HG03571 (cell line): ENCODE measurements at regions not wholly inside any gene's neighbourhood (a gene's known extent, or its start where the extent isn't known, plus 50 kb on each side); places are given as distances from the start of the nearest gene placed in this dataset.

Experiments used
- ATAC-seq: cut with Tn5 transposase; IDR thresholded peaks from one replicate; pipeline ENCODE4 v1.9.1; 2021; ENCODE audit not compliant: unreplicated experiment

DNA sequence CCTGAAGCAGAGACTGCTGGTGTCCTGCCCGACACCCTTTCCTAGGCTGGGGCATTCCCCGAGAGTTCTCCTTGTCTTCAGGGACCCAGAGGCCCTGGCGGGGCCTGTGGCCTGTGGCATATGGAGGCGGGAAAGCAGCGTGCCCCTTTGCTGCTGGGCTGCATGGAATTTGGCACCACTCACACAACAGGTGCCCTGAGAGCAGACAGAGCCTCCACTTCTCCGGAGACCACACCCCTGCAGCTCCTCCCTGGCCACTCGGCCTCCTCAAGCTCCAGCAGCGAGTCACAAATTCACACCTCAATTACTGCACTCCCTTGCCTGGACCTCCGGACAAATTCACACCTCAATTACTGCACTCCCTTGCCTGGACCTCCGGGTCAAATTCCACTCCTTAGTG, 1375.2 kb downstream of the TBC1D22A start:
- ATAC-seq, result no peak

GRCh38 chr22:48135592-48135991, 1373.1 kb downstream of the TBC1D22A start:
- no peak for ATAC-seq

DNA sequence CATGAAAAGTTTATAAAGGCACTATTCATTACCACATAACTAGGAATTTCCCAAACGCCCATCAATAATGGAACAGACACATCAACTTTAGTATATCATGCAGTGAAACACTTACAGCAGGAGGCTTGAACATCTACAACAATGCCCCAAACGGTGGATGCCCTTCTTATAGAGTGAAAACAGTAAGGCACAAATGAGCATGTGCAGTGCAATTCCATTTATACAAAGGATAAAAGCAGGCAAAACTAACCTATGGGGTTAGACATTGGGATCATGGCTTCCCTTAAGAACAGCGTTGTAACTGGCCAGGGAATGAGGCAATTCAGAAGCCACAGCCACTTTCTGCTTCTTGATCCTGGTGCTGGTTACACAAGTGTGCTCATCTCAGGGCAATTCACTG, 1363.0 kb downstream of the TBC1D22A start:
- no peak for ATAC-seq

DNA sequence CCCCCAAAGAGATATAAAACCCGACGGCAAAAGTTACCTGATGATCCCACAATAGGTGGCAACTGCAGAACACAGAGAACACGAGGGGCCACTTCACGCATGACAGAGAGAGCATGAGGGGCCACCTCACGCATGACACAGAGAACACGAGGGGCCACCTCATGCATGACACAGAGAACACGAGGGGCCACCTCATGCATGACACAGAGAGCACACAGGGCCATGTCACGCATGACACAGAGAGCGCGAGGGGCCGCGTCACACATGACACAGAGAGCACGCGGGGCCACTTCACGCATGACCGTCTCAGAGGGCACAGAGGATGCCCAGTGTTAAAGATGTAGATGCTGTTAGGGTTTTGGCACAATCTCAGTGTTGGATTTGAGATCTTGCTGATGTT, 1359.5 kb downstream of the TBC1D22A start:
- no peak for ATAC-seq

- ATAC-seq, result no peak
These were observed 1356.2 kb downstream of the TBC1D22A start for GRCh38 chr22:48118654-48119053.

- ATAC-seq, result no peak
These were observed 1354.4 kb downstream of the TBC1D22A start for GRCh38 chr22:48116871-48117270.

DNA sequence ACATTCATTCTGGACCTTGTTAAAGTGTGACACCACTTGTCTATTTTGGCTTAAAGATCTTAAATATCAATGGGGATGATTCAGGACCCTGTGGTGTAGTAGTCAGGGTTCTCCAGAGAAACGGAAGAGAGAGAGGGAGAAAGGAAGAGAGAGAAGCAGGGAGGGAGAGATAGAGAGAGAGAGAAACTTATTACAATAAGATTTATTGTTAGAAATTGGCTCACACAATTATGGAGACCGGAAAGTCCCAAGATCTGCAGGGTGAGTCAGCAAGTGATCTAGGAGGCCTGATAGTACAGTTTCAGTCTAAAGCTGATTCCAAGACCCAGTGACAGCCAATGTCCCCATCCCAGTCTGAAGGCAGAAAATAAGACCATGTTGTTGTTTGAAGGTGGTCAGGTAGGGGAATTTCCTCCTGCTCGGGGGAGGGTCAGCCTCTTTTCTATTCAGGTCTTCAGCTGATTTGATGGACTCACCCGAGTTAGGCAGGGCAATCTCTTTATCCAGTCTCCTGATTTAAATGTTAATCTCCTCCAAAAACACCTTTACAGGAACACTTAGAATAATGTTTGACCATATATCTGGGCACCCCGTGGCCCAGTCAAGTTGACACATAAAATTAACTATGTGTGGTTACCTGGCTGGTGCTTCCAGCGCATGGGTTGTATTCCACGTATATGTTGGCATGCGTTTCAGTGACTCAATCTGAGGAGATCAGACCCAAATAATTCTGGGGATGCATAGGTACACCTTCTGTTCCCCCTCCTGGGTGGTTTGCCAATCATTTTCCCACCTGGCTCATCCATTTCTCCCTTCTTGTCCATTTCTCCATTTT, 1350.5 kb downstream of the TBC1D22A start:
- no peak for ATAC-seq

GRCh38 chr22:48106715-48107259, 1344.3 kb downstream of the TBC1D22A start:
- ATAC-seq, result no peak

DNA sequence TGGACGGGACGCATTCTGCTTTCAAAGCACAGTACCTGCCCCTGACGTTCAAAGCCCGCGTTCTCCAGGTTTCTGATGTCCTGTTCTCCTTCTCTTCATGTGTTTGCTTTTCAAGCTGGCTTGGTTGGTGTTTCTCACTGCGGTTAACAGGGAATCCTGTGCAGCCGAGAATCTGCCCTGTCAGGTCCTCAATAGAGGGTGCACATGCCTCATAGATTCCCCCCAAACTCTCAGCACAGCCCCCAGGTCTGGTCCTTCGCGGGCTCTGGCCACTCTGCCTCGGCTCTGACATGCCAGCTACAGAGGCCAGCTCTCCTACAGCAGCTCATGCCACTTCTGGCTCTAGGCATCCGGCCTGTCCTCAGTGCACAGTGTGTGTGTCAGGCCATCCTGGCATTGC, 1343.8 kb downstream of the TBC1D22A start:
- no peak for ATAC-seq

DNA sequence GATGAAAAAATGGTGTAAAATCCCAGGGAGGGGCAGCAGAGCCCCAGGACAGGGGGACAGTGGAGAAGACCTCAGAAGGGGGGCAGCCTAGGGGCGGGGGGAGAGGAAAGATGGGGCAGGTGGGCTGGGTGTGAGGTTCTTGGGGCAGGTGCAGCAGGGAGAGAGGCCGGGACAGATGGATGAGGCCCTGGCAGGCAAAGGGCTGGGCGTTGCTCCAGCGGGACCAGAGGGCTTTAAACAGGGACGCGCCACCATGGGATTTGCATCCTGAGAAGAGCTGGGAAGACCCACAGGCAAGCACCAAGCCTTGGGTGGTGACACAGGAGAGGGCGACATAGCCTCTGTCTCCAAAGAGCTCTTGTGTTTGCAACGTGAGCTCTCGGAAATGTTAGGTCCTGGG, 1342.8 kb downstream of the TBC1D22A start:
- ATAC-seq, result no peak

DNA sequence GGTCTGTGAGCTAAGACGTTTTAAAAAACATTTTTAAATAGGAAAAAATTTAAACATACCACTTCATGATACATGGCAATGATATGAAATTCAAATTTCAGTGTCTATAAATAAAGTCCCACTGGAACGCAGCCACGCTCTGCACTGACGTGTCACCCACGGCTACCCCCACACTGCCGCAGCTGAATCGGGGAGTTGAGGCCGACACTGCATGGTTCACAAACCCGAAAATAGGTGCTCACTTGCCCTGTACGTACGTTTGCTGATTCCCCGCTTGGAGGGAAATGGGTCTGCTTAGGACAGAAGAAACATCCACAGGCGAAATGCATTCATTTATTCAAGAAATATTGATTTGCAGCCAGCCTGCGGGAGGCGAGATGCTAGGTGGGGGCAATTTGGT, 1342.3 kb downstream of the TBC1D22A start:
- no peak for ATAC-seq

DNA sequence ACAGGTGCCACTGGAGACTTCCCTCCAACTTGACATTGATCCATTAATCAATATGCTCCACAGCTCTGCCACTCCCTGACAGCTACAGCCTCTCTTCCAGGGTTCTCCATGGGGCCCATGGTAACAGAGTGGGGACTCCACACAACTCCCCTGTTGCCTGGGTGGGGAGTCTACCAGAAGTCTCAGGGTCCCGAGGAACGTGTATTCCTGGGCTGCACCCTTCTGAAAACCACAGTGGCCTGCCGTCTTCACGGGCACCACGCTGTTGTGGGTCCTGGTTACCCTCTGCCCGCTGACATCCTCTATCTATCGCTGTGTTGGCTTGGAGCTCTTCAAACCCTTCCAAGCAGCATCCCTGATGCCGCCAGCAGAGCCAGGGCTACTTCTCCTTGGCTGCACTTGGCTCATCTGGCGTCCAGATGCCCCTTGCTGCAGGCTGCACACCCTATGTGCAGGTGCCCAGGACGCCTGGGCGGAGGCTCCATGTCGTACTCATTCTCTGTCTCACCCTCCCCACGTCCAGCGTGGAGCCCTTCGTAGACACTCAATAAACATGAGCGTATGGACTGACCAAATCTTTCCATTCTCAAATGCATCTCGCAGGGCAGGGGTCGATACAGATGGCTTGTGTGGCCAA, 1341.8 kb downstream of the TBC1D22A start:
- no peak for ATAC-seq

- ATAC-seq, result no peak
These were observed 1340.9 kb downstream of the TBC1D22A start for GRCh38 chr22:48103126-48103875.

GRCh38 chr22:48102581-48102980, 1340.1 kb downstream of the TBC1D22A start:
- ATAC-seq, result no peak

- ATAC-seq, result no peak
These were observed 1339.3 kb downstream of the TBC1D22A start for GRCh38 chr22:48101704-48102103.

DNA sequence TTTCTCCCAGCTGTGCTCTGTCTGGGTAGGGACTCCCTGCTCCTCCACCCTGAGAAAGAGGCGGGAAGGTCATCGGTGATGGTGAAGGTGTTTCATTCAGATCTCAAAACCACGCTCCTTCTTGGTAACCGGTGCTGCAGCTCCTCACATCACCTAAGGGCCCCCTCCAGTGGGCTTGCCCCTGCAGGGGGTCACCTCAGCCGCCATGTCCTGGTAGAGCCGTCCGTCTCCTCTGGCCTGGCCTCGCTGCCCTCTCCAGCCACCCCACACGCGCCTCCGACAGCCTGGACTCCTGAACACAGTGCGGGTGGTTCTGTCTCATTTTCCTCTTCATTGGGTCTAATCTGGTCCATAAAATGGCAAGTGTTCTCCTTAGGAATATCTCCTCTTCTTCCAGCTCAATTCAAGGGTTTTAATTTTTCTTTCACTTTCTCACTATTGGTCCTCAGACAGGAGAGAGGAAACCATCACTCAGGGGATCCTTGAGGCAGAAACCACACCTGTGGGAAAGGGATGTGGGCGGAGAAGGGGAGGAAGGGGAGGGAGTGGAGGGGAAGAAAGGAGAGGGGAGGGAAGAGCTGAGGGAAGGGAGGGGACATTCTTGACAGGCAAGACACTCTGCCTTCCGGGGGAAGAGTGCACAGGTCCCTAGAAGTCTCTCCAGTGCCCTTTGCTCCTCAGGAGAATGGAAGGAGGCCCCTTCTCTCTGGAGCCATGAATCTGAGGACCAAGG, 1338.4 kb downstream of the TBC1D22A start:
- ATAC-seq, result no peak

GRCh38 chr22:48099671-48100070, 1337.2 kb downstream of the TBC1D22A start:
- no peak for ATAC-seq

DNA sequence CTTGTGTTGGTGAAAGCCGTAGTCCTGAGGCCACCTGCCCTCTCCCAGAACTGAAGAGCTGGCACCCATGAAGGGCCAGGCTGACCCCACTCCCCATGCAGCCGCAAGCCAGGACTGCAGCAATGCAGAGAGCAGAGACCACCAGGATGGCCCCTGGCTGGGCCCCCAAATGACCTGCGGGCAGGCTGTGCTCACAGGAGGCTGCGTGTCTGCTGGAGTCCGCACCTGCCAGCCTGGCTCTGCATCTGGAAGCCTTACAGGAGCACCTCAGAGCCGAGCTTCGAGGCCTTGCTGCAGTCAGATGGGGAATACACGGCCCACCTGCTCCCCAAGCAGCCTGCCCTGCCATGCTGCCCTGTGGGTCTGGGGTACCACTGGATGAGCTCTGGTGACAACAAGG, 1336.8 kb downstream of the TBC1D22A start:
- no peak for ATAC-seq

GRCh38 chr22:48098921-48099245, 1336.4 kb downstream of the TBC1D22A start:
- ATAC-seq, result no peak

GRCh38 chr22:48098243-48098920, 1335.9 kb downstream of the TBC1D22A start:
- ATAC-seq, result peak; percentile 72
